GM12865 (cell line): ENCODE measurements at regions not wholly inside any gene's neighbourhood (a gene's known extent, or its start where the extent isn't known, plus 50 kb on each side); places are given as distances from the start of the nearest gene placed in this dataset.

Source experiments
- DNase-seq: peaks from one replicate; pipeline ENCODE4 v3.0.0; 2010; ENCODE audit warnings: low read depth
- H3K4me3 ChIP-seq: 2 replicates; pipeline ENCODE4 v1.5.1; 2011; ENCODE audit warnings: mild to moderate bottlenecking, low read depth, low read length, control low read depth
- CTCF ChIP-seq: IDR thresholded peaks from 2 replicates; pipeline ENCODE4 v1.5.1; 2011; ENCODE audit warnings: low read length, control low read depth, low read depth, inconsistent platforms; ENCODE audit not compliant: insufficient read depth; ENCODE audit errors: missing control alignments

GRCh38 chr13:47004027-47004426 lies 107.2 kb upstream of the HTR2A start:
- TF ChIP-seq CTCF = no peak
- H3K4me3 ChIP-seq = no peak overlapping the region
- no peak for DNase-seq

- no peak for TF ChIP-seq CTCF
- DNase-seq = no peak
Observed at GRCh38 chr13:47000165-47000564, 103.3 kb upstream of the HTR2A start.

GRCh38 chr13:46996316-46997030 lies 99.6 kb upstream of the HTR2A start:
- H3K4me3 ChIP-seq = no peak overlapping the region
- DNase-seq = peak; percentile 33
- TF ChIP-seq CTCF = no peak

More at GRCh38 chr13:47000165-47000564, 103.3 kb upstream of the HTR2A start:
- H3K4me3 ChIP-seq = no peak overlapping the region

GRCh38 chr13:46995874-46996273 lies 99.0 kb upstream of the HTR2A start:
- peak; percentile 79 for DNase-seq
- no peak for TF ChIP-seq CTCF

GRCh38 chr13:46994492-46994891 lies 97.6 kb upstream of the HTR2A start:
- no peak for TF ChIP-seq CTCF
- no peak overlapping the region for H3K4me3 ChIP-seq
- DNase-seq = no peak

More at GRCh38 chr13:46995874-46996273, 99.0 kb upstream of the HTR2A start:
- no peak overlapping the region for H3K4me3 ChIP-seq

- peak; percentile 30 for TF ChIP-seq CTCF
- DNase-seq = peak; percentile 62
- H3K4me3 ChIP-seq = no peak overlapping the region
Observed at GRCh38 chr13:46992383-46992952, 95.6 kb upstream of the HTR2A start.
